VCaP (cell line): ENCODE measurements at regions not wholly inside any gene's neighbourhood (a gene's known extent, or its start where the extent isn't known, plus 50 kb on each side); places are given as distances from the start of the nearest gene placed in this dataset.
"Not testable (repeated sequence)": the region's sequence is repeated elsewhere in the genome, so short reads cannot be mapped to it uniquely, and the experiment has no call there.

Source experiments
- H3K27ac ChIP-seq: fragments of 450-650 bp; 2 replicates; pipeline ENCODE4 v1.5.1; 2017
- TF ChIP-seq, protein P1 (sequence below): fragments of 450-650 bp; conservative IDR thresholded peaks from 2 replicates; pipeline ENCODE4 v1.5.1; 2017; ENCODE audit warnings: mild to moderate bottlenecking, moderate library complexity

- TF ChIP-seq, protein P1, sequence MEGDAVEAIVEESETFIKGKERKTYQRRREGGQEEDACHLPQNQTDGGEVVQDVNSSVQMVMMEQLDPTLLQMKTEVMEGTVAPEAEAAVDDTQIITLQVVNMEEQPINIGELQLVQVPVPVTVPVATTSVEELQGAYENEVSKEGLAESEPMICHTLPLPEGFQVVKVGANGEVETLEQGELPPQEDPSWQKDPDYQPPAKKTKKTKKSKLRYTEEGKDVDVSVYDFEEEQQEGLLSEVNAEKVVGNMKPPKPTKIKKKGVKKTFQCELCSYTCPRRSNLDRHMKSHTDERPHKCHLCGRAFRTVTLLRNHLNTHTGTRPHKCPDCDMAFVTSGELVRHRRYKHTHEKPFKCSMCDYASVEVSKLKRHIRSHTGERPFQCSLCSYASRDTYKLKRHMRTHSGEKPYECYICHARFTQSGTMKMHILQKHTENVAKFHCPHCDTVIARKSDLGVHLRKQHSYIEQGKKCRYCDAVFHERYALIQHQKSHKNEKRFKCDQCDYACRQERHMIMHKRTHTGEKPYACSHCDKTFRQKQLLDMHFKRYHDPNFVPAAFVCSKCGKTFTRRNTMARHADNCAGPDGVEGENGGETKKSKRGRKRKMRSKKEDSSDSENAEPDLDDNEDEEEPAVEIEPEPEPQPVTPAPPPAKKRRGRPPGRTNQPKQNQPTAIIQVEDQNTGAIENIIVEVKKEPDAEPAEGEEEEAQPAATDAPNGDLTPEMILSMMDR, result no peak
- H3K27ac ChIP-seq, result no peak overlapping the region
Measured at GRCh38 chr6:95740157-95740556, 162.8 kb downstream of the MANEA start.

DNA sequence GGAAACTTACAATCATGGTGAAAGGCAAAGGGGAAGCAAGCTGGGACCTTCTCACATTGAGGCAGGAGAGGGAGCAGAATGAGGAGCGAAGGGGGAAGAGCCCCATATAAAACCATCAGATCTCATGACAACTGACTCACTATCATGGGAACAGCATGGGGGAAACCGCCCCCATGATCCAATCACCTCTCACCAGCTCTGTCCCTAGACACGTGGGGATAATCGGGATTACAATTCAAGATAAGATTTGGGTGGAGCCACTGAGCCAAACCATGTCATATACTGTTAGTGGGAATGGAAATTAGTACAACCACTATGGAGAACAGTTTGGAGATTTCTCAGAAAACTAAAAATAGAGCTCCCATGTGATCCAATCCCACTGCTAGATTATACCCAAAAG is 163.7 kb downstream of the MANEA start:
- TF ChIP-seq, protein P1, result no peak
- H3K27ac ChIP-seq, result no peak overlapping the region

DNA sequence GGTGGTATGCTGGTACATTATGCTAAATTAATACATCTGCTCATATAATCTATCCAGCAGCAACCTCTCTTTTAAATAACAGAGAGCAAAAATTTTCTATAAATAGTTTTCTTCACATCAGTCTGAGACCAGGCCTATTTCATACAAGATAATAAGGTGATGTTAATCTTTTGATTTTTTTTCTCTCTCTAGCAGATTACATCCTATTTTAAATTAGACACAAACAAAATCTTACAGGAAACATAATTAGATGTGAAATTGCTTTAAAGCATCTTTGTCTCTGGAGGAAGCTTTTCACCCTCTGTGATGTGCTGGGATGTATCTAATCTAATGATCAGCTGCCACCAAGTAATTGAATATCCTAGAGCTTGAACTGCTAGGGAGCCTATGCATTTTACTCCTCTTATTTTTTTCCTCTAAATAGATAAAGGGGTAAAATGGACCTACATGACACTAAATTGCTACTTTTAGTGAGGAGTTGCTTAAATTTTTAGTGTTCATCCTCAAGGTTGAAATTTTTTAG is 165.5 kb downstream of the MANEA start:
- TF ChIP-seq, protein P1, result no peak
- no peak overlapping the region for H3K27ac ChIP-seq

DNA sequence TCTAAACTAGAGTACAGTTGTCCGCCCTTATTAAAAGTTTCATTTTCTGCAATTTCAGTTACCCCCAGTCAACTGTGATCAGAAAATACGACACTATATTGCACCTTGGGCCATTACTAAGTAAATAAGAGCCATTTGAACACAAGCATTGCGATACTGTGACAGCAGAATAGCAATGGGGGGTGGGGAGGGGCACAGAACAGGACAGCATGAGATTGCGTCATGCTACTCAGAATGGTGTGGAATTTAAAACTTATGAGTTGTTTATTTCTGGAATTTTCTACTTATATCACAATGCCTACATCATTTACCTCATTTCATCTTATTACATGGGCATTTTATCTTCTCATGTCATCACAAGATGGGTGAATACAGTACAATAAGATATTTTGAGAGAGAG is 166.3 kb downstream of the MANEA start:
- TF ChIP-seq, protein P1, result no peak
- no peak overlapping the region for H3K27ac ChIP-seq

DNA sequence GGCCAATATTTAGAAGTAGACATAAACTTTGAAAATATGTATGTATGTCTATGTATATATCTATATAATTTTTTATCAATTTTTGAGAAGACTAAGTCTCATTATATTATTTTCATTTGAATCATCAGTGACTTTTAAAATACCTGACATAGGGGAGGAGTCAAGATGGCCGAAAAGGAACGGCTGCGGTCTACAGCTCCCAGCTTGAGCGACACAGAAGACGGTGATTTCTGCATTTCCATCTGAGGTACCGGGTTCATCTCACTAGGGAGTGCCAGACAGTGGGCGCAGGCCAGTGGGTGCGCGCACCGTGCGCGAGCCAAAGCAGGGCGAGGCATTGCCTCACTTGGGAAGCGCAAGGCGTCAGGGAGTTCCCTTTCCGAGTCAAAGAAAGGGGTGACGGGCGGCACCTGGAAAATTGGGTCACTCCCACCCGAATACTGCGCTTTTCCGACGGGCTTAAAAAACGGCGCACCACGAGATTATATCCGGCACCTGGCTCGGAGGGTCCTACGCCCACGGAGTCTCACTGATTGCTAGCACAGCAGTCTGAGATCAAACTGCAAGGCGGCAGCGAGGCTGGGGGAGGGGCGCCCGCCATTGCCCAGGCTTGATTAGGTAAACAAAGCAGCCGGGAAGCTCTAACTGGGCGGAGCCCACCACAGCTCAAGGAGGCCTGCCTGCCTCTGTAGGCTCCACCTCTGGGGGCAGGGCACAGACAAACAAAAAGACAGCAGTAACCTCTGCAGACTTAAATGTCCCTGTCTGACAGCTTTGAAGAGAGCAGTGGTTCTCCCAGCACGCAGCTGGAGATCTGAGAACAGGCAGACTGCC is 181.1 kb downstream of the MANEA start:
- H3K27ac ChIP-seq, result not testable (repeated sequence)

GRCh38 chr6:95767897-95768463 is 190.6 kb downstream of the MANEA start:
- peak overlapping the region; percentile 58 for H3K27ac ChIP-seq
- TF ChIP-seq, protein P1, result no peak

GRCh38 chr6:95768539-95768938 is 191.2 kb downstream of the MANEA start:
- TF ChIP-seq, protein P1, result no peak
- peak overlapping the region; percentile 58 for H3K27ac ChIP-seq

DNA sequence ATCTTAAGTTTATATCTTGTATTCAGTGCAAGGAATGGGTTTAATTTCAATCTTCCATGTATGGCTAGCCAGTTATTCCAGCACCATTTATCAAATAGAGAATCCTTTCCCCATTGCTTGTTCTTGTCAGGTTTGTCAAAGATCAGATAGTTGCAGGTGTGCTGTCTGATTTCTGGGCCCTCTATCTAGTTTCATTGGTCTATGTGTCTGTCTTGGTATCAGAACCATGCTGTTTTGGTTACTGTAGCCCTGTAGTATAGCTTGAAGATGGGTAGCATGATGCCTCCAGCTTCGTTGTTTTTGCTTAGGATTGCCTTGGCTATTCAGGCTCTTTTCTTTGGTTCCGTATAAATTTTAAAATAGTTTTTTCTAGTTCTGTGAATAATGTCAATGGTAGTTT is 200.0 kb downstream of the MANEA start:
- TF ChIP-seq, protein P1, result no peak
- no peak overlapping the region for H3K27ac ChIP-seq
